Muscle of leg (tissue), 3 donors: ENCODE measurements at regions not wholly inside any gene's neighbourhood (a gene's known extent, or its start where the extent isn't known, plus 50 kb on each side); places are given as distances from the start of the nearest gene placed in this dataset.

Experiments
- DNase-seq: peaks from one replicate; pipeline ENCODE4 v3.0.0; 2013
- H3K27ac ChIP-seq: one replicate; pipeline ENCODE4 v1.5.1; 2013; ENCODE audit warnings: mild to moderate bottlenecking, low read length, control low read depth
- H3K27me3 ChIP-seq: one replicate; pipeline ENCODE4 v1.6.1; 2013; ENCODE audit warnings: low read length; ENCODE audit not compliant: control insufficient read depth, insufficient read depth
- H3K36me3 ChIP-seq: one replicate; pipeline ENCODE4 v1.6.1; 2013; ENCODE audit warnings: low read length; ENCODE audit not compliant: control insufficient read depth, insufficient read depth
- H3K4me1 ChIP-seq: one replicate; pipeline ENCODE4 v1.6.1; 2013; ENCODE audit warnings: low read length; ENCODE audit not compliant: control insufficient read depth, insufficient read depth
- H3K4me3 ChIP-seq: one replicate; pipeline ENCODE4 v1.5.1; 2013; ENCODE audit warnings: low read length, control low read depth
- H3K9me3 ChIP-seq: replicated peaks from 2 replicates; pipeline ENCODE4 v1.6.1; 2013; ENCODE audit warnings: low read depth, low read length; ENCODE audit not compliant: control insufficient read depth
- WGBS: methylation state at CpG from one replicate; pipeline ENCODE4 v1.1.5; 2013; ENCODE audit warnings: missing lambda C conversion rate; ENCODE audit not compliant: insufficient coverage; 5-methylcytosine and 5-hydroxymethylcytosine counted together

DNA sequence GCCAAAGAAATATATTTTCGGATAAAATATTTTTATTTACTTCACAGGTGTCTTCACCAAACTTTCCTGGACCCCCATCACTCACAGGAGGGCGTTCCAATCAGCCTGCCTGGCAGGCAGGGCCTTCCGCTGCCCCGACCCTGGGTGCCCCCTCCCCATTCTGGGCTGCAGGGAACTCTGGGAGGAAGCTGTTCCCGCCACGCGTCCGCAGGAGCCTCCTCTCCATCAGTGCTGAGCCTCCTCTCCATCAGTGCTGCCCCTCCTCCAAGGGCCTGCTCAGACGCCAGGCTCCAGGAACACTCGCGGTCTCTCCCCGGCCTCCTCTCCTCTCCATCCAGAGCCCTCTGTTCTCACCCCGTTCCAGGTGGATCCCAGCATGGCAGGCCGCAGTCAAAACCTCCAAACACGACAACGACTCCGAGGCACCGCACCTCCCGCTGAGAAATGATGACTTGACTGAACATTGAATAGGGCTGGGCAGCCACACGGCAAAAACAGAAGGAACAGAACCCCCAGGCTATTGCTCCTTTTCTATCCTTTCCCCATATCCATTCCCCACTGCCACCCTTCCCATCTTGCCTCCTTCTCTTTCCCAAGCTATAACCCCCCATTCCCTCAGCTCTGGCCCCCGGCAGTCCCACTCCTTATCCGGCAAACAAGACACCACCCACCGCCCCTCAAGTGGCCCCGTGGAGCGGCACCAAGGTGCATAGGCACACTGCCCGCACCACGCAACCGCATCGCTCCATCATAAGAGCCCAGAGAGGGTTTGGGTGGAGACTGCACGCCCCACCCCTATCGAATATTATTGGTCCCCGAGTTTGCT is 268.6 kb upstream of the RAB6C start:
- H3K27ac ChIP-seq = no peak overlapping the region
- H3K36me3 ChIP-seq = no peaks in the 10 kb centered on the region
- peaks cover 9% of the 10 kb centered on the region for H3K4me1 ChIP-seq
- no peak overlapping the region for H3K4me3 ChIP-seq
- no peaks in the 10 kb centered on the region for H3K9me3 ChIP-seq
- no peak for DNase-seq
- WGBS = 80% methylated on average over 29 of the region's 32 CpGs
- no peaks in the 10 kb centered on the region for H3K27me3 ChIP-seq

DNA sequence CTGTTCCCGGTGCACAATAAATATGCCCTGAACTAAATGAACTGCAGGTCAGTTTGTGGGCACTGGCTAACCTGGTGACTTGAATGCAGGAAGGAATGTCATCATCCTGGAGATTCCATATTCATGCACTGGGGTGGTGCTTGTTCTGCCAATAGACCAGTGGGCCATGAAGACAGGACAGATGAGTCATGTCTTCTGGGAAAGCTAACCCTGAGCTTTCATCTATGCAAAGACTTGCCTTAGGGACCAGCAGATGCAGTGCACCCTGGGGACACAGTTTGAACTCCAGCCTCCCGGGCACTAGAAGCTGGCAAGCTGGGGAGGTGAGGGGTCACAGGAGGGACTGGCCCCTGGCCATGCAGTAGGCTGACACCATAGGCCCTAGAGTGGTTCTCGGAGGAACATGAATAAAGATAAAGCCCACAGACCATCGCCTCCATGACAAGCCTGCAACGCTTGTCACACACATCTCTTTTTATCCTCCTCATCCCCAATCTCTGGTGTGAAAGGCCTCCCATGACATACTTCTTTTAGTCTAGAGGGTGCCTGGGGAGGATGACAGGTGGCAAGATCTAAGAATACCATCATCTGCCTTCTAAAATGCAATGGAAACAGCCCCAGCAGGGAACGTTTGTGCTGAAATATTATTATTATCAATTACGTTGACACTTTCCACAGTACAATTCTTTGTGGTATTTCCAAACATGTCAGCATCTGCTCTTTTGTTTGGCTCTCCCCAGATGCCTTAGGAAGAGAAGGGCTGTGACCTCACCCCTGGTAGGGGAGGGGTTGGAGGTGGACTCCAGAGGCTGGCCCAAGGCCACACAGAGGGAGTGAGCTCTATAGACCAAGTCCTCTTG is 267.4 kb upstream of the RAB6C start:
- no peaks in the 10 kb centered on the region for H3K27me3 ChIP-seq

GRCh38 chr2:129712676-129712985 is 266.8 kb upstream of the RAB6C start:
- H3K36me3 ChIP-seq = no peaks in the 10 kb centered on the region
- H3K4me1 ChIP-seq = peaks cover 9% of the 10 kb centered on the region
- no peak for DNase-seq
- H3K27ac ChIP-seq = no peak overlapping the region
- no peak overlapping the region for H3K4me3 ChIP-seq
- 70% methylated on average over 6 of the region's 7 CpGs for WGBS
- H3K9me3 ChIP-seq = no peaks in the 10 kb centered on the region
- no peaks in the 10 kb centered on the region for H3K27me3 ChIP-seq

More for the DNA sequence above, 267.4 kb upstream of the RAB6C start:
- Histone ChIP-seq H3K36me3 (no peaks in the 10 kb centered on the region), H3K4me3 (no peak overlapping the region), H3K4me1 (peaks cover 9% of the 10 kb centered on the region), H3K9me3 (no peaks in the 10 kb centered on the region), H3K27ac (no peak overlapping the region)
- no peak for DNase-seq
- WGBS = 83% methylated on average over 1 of the region's 7 CpGs

DNA sequence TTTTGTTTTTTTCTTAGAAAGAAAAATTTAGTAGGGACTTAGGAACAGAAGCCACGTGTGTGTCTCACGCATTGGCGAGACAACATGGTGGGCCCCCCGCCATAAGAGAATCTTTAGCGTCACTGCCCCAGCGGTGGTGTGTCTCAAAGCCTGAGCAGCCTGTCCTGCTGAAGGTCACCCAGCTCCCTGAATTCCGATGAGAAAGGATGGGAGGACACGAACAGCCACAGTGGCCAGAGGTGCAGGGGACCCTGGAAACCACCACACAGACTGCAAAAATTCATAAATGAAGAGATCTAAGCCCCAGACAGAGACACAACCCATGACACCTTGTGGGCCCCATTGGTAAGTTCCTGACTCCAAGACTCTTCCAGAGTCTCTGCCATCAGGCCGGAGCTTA is 266.1 kb upstream of the RAB6C start:
- Histone ChIP-seq H3K9me3 (no peaks in the 10 kb centered on the region), H3K4me3 (no peak overlapping the region), H3K27me3 (no peaks in the 10 kb centered on the region), H3K4me1 (peaks cover 9% of the 10 kb centered on the region), H3K36me3 (no peaks in the 10 kb centered on the region), H3K27ac (no peak overlapping the region)
- 87% methylated on average over 6 of the region's 9 CpGs for WGBS
- no peak for DNase-seq

GRCh38 chr2:129716781-129717559 is 262.5 kb upstream of the RAB6C start:
- Histone ChIP-seq H3K4me3 (no peak overlapping the region), H3K27ac (no peak overlapping the region), H3K36me3 (no peaks in the 10 kb centered on the region), H3K4me1 (no peaks in the 10 kb centered on the region), H3K9me3 (no peaks in the 10 kb centered on the region), H3K27me3 (no peaks in the 10 kb centered on the region)
- DNase-seq = no peak
- 85% methylated on average over 9 of the region's 12 CpGs for WGBS

- DNase-seq = no peak
- Histone ChIP-seq H3K36me3 (no peaks in the 10 kb centered on the region), H3K4me1 (peaks cover 5% of the 10 kb centered on the region), H3K4me3 (no peak overlapping the region), H3K9me3 (no peaks in the 10 kb centered on the region), H3K27me3 (no peaks in the 10 kb centered on the region), H3K27ac (no peak overlapping the region)
- WGBS = 33% methylated on average over 9 of the region's 11 CpGs
Observed at GRCh38 chr2:129717560-129718130, 261.8 kb upstream of the RAB6C start.

DNA sequence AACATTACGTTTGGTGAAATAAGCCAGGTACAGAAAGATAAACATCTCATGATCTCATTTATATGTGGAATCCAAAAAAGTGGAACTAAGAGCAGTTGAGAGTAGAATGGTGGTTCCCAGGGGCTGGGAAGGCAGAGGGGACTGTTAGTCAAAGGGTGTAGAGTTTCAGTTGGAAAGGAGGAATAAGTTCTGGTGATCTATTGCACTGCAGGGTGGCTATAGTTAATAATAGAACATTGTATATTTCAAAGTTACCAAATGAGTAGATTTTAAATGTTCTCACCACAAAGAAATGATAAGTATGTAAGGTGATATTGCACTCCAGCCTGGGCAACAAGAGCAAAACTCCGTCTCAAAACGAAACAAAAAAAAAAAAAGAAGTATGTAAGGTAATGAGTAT is 260.1 kb upstream of the RAB6C start:
- no peak for DNase-seq
- Histone ChIP-seq H3K27me3 (peaks cover 3% of the 10 kb centered on the region), H3K4me1 (peaks cover 12% of the 10 kb centered on the region), H3K9me3 (no peaks in the 10 kb centered on the region), H3K36me3 (no peaks in the 10 kb centered on the region), H3K27ac (no peak overlapping the region), H3K4me3 (no peak overlapping the region)
- no CpG with 5 or more reads among the region's 3 CpGs for WGBS

GRCh38 chr2:129720360-129720759 is 259.1 kb upstream of the RAB6C start:
- Histone ChIP-seq H3K27ac (no peak overlapping the region), H3K9me3 (no peaks in the 10 kb centered on the region), H3K4me1 (peaks cover 12% of the 10 kb centered on the region), H3K4me3 (no peak overlapping the region), H3K27me3 (peaks cover 3% of the 10 kb centered on the region), H3K36me3 (no peaks in the 10 kb centered on the region)
- no peak for DNase-seq
- WGBS = 84% methylated on average over 5 of the region's 6 CpGs

- WGBS = 94% methylated on average over 3 of the region's 6 CpGs
Observed at GRCh38 chr2:129720761-129721160, 258.7 kb upstream of the RAB6C start.

GRCh38 chr2:129721236-129721635 is 258.2 kb upstream of the RAB6C start:
- H3K4me1 ChIP-seq = peaks cover 12% of the 10 kb centered on the region
- H3K9me3 ChIP-seq = no peaks in the 10 kb centered on the region
- no peak overlapping the region for H3K27ac ChIP-seq
- H3K36me3 ChIP-seq = no peaks in the 10 kb centered on the region
- 92% methylated on average over 2 of the region's 3 CpGs for WGBS
- DNase-seq = no peak
- no peak overlapping the region for H3K4me3 ChIP-seq
- peaks cover 3% of the 10 kb centered on the region for H3K27me3 ChIP-seq

More at GRCh38 chr2:129720761-129721160, 258.7 kb upstream of the RAB6C start:
- Histone ChIP-seq H3K4me1 (peaks cover 12% of the 10 kb centered on the region), H3K9me3 (no peaks in the 10 kb centered on the region), H3K27me3 (peaks cover 3% of the 10 kb centered on the region), H3K36me3 (no peaks in the 10 kb centered on the region), H3K27ac (no peak overlapping the region), H3K4me3 (no peak overlapping the region)
- DNase-seq = no peak
